H9 (cell line): ENCODE measurements at regions not wholly inside any gene's neighbourhood (a gene's known extent, or its start where the extent isn't known, plus 50 kb on each side); places are given as distances from the start of the nearest gene placed in this dataset.

Source experiments
- DNase-seq: peaks from one replicate; pipeline ENCODE4 v3.0.0-alpha.2; 2017
- H2AFZ ChIP-seq: one replicate; pipeline ENCODE4 v1.6.1; 2013; ENCODE audit warnings: mild to moderate bottlenecking, low read length, control low read depth, moderate library complexity
- H2AK5ac ChIP-seq: 2 replicates; pipeline ENCODE4 v1.6.1; 2013; ENCODE audit warnings: low read length, control low read depth, mixed read lengths; ENCODE audit not compliant: insufficient read length
- H2BK120ac ChIP-seq: one replicate; pipeline ENCODE4 v1.6.1; 2013; ENCODE audit warnings: low read depth, mild to moderate bottlenecking, low read length, control low read depth, inconsistent platforms; ENCODE audit not compliant: poor library complexity, severe bottlenecking
- H2BK12ac ChIP-seq: 2 replicates; pipeline ENCODE4 v1.6.1; 2013; ENCODE audit warnings: low read length, control low read depth, mixed read lengths, low read depth; ENCODE audit not compliant: insufficient read length
- H2BK15ac ChIP-seq: 2 replicates; pipeline ENCODE4 v1.6.1; 2013; ENCODE audit warnings: low read depth, low read length, control low read depth
- H2BK20ac ChIP-seq: one replicate; pipeline ENCODE4 v1.6.1; 2013; ENCODE audit warnings: low read depth, mild to moderate bottlenecking, low read length, control low read depth, inconsistent platforms; ENCODE audit not compliant: poor library complexity, severe bottlenecking
- H2BK5ac ChIP-seq: 2 replicates; pipeline ENCODE4 v1.6.1; 2013; ENCODE audit warnings: low read length, control low read depth, mixed read lengths; ENCODE audit not compliant: insufficient read length
- H3K14ac ChIP-seq: 2 replicates; pipeline ENCODE4 v1.6.1; 2013; ENCODE audit warnings: low read length, control low read depth; ENCODE audit not compliant: insufficient read depth
- H3K18ac ChIP-seq: 2 replicates; pipeline ENCODE4 v1.6.1; 2013; ENCODE audit warnings: low read depth, mild to moderate bottlenecking, mixed read lengths, low read length, control low read depth; ENCODE audit not compliant: insufficient read length
- H3K23ac ChIP-seq: 2 replicates; pipeline ENCODE4 v1.6.1; 2013; ENCODE audit warnings: low read length, control low read depth, mixed read lengths, low read depth; ENCODE audit not compliant: insufficient read length
- H3K23me2 ChIP-seq: 2 replicates; pipeline ENCODE4 v1.6.1; 2013; ENCODE audit warnings: low read depth, mild to moderate bottlenecking, mixed read lengths, low read length, control low read depth; ENCODE audit not compliant: insufficient read length, poor library complexity, severe bottlenecking
- H3K27ac ChIP-seq: 2 replicates; pipeline ENCODE4 v1.5.1; 2013; ENCODE audit warnings: low read length, control low read depth, mixed read lengths, low read depth; ENCODE audit not compliant: insufficient read length
- H3K27me3 ChIP-seq: 2 replicates; pipeline ENCODE4 v1.6.1; 2013; ENCODE audit warnings: low read length, control low read depth, inconsistent platforms; ENCODE audit not compliant: insufficient read depth
- H3K4ac ChIP-seq: 2 replicates; pipeline ENCODE4 v1.6.1; 2013; ENCODE audit warnings: low read depth, mild to moderate bottlenecking, control low read depth, inconsistent platforms, low read length, moderate library complexity
- H3K4me1 ChIP-seq: 2 replicates; pipeline ENCODE4 v1.6.1; 2013; ENCODE audit warnings: low read length, control low read depth, inconsistent platforms; ENCODE audit not compliant: insufficient read depth
- H3K4me2 ChIP-seq: 2 replicates; pipeline ENCODE4 v1.6.1; 2013; ENCODE audit warnings: low read length, control low read depth, mixed read lengths; ENCODE audit not compliant: insufficient read length, insufficient read depth
- H3K56ac ChIP-seq: 2 replicates; pipeline ENCODE4 v1.6.1; 2013; ENCODE audit warnings: low read depth, mild to moderate bottlenecking, mixed read lengths, low read length, control low read depth; ENCODE audit not compliant: insufficient read length
- H3K79me1 ChIP-seq: 2 replicates; pipeline ENCODE4 v1.6.1; 2013; ENCODE audit warnings: low read depth, mild to moderate bottlenecking, moderate library complexity, low read length, control low read depth, inconsistent platforms; ENCODE audit not compliant: insufficient read depth, poor library complexity, severe bottlenecking
- H3K79me2 ChIP-seq: 2 replicates; pipeline ENCODE4 v1.6.1; 2013; ENCODE audit warnings: low read length, control low read depth, inconsistent platforms; ENCODE audit not compliant: insufficient read depth
- H3K9ac ChIP-seq: 2 replicates; pipeline ENCODE4 v1.6.1; 2013; ENCODE audit warnings: low read length, control low read depth, mixed read lengths; ENCODE audit not compliant: insufficient read length; ENCODE audit errors: extremely low read depth
- H3K9me3 ChIP-seq: one replicate; pipeline ENCODE4 v1.6.1; 2013; ENCODE audit warnings: low read depth, low read length, inconsistent platforms; ENCODE audit not compliant: control insufficient read depth
- H3T11ph ChIP-seq: one replicate; pipeline ENCODE4 v1.6.1; 2013; ENCODE audit warnings: mild to moderate bottlenecking, low read length, control low read depth, inconsistent platforms
- H4K20me1 ChIP-seq: one replicate; pipeline ENCODE4 v1.6.1; 2013; ENCODE audit not compliant: control insufficient read depth, insufficient read length, insufficient read depth
- H4K5ac ChIP-seq: 2 replicates; pipeline ENCODE4 v1.6.1; 2013; ENCODE audit warnings: low read depth, mild to moderate bottlenecking, mixed read lengths, low read length, control low read depth; ENCODE audit not compliant: insufficient read length
- H4K8ac ChIP-seq: replicated peaks from 2 replicates; pipeline ENCODE4 v1.6.1; 2013; ENCODE audit warnings: low read length, control low read depth, mixed read lengths, low read depth; ENCODE audit not compliant: insufficient read length
- H4K91ac ChIP-seq: 2 replicates; pipeline ENCODE4 v1.6.1; 2013; ENCODE audit warnings: low read depth, mild to moderate bottlenecking, moderate library complexity, mixed read lengths, low read length, control low read depth; ENCODE audit not compliant: insufficient read length
- H3K27ac Mint-ChIP-seq, 3 experiments: 2 replicates in 2 of 3; 3 replicates in 1 of 3; pipeline ENCODE4 v1.8.0; 2020 to 2021; ENCODE audit warnings: mixed read lengths in 3 of 3, mild to moderate bottlenecking in 1 of 3, moderate library complexity in 1 of 3
- H3K27me3 Mint-ChIP-seq: 2 replicates; pipeline ENCODE4 v1.8.0; 2021; ENCODE audit warnings: low read depth, mild to moderate bottlenecking, moderate library complexity, mixed read lengths
- H3K36me3 Mint-ChIP-seq, 3 experiments: 2 replicates in 2 of 3; 3 replicates in 1 of 3; pipeline ENCODE4 v1.8.0; 2020 to 2021; ENCODE audit warnings: low read depth in 3 of 3, mixed read lengths in 3 of 3; ENCODE audit not compliant: insufficient read depth in 1 of 3
- H3K4me1 Mint-ChIP-seq, 2 experiments: 2 replicates each; pipeline ENCODE4 v1.8.0; 2020; ENCODE audit warnings: mixed read lengths in 2 of 2
- H3K4me3 Mint-ChIP-seq, 2 experiments: 2 replicates in 1 of 2; 3 replicates in 1 of 2; pipeline ENCODE4 v1.8.0; 2020 to 2021; ENCODE audit warnings: mild to moderate bottlenecking in 2 of 2, mixed read lengths in 2 of 2, moderate library complexity in 1 of 2
- H3K9me3 Mint-ChIP-seq, 2 experiments: 2 replicates in 1 of 2; 3 replicates in 1 of 2; pipeline ENCODE4 v1.8.0; 2020; ENCODE audit warnings: mild to moderate bottlenecking in 2 of 2, mixed read lengths in 2 of 2, moderate library complexity in 1 of 2
- CTCF ChIP-seq: fragments of 200-600 bp; sonication (generic); conservative IDR thresholded peaks from 3 replicates; pipeline ENCODE4 v1.8.0; 2021; ENCODE audit warnings: antibody characterized with exemption, mild to moderate bottlenecking
- WGBS: extraction: QIAGEN DNeasy Blood & Tissue Kit; methylation state at CpG from one replicate; pipeline ENCODE4 v1.1.7; 2013; ENCODE audit warnings: missing lambda C conversion rate, low lambda C conversion rate, mixed read lengths; ENCODE audit not compliant: insufficient read length; ENCODE audit errors: extremely low coverage; 5-methylcytosine and 5-hydroxymethylcytosine counted together

GRCh38 chr2:20523799-20524187, 76.9 kb downstream of the RHOB start:
- Histone ChIP-seq H3K4me1 (no peaks in the 10 kb centered on the region), H3K27me3 (no peaks in the 10 kb centered on the region), H3K23ac (no peak overlapping the region), H2AFZ (no peak overlapping the region), H3T11ph (no peak overlapping the region), H3K79me2 (no peaks in the 10 kb centered on the region), H4K20me1 (peaks cover 3% of the 10 kb centered on the region), H3K9me3 (no peaks in the 10 kb centered on the region), H3K18ac (no peak overlapping the region), H4K5ac (no peak overlapping the region), H3K27ac (no peak overlapping the region), H2BK120ac (no peak overlapping the region), H2BK20ac (no peak overlapping the region), H2BK12ac (no peak overlapping the region), H4K91ac (no peak overlapping the region), H4K8ac (no peak overlapping the region), H3K14ac (no peak overlapping the region), H2BK15ac (no peak overlapping the region), H3K9ac (no peak overlapping the region), H3K4ac (no peak overlapping the region), H3K79me1 (no peaks in the 10 kb centered on the region), H3K4me2 (no peak overlapping the region), H3K56ac (no peak overlapping the region), H2BK5ac (no peak overlapping the region), H3K23me2 (no peaks in the 10 kb centered on the region), H2AK5ac (no peak overlapping the region)
- Mint-ChIP-seq H3K27ac (no peak overlapping the region), H3K9me3 (no peaks in the 10 kb centered on the region), H3K4me3 (no peak overlapping the region), H3K27me3 (peaks cover 14% of the 10 kb centered on the region), H3K36me3 (no peaks in the 10 kb centered on the region), H3K4me1 (peaks cover 9 to 19% of the 10 kb centered on the region in 2 experiments)
- DNase-seq = no peak
- no peak for TF ChIP-seq CTCF
- no CpG with 5 or more reads among the region's 5 CpGs for WGBS
